ENCODE measurements at regions not wholly inside any gene's neighbourhood (a gene's known extent, or its start where the extent isn't known, plus 50 kb on each side); places are given as distances from the start of the nearest gene placed in this dataset.
"Not testable (repeated sequence)": the region's sequence is repeated elsewhere in the genome, so short reads cannot be mapped to it uniquely, and the experiment has no call there.

DNA sequence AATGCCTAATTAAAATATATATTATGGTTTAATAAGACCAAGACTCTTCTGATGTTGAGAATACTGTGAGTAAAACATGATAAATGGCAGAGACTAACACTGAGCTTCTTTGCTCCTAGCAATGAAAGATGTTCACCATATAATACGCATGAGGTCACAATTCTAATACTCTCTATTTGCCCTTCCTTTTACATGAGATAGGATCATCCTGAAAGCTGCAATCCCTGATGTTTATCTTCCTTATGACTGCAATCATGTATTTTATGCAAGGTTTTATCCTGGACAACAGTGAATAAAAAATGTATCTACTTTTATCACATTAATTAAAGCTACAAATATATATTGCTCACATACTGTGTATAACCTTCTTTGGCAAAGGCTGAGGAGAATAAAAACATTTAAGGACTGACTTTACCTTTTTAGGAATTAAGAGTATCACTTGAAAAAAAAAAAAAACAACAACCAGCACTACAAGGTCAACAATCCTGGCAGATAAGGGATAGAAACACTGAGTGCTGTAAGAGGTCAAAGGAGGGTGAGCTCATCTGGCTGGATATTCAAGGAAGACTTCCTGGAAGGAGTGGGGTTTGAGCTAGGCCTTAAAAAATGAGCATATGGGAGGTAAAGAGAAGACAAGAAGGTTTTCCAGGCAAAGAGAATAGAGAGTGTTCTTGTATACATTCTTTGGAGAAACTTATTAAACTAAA lies 99.9 kb downstream of the AREG start:
- DNase-seq, result no peak

DNA sequence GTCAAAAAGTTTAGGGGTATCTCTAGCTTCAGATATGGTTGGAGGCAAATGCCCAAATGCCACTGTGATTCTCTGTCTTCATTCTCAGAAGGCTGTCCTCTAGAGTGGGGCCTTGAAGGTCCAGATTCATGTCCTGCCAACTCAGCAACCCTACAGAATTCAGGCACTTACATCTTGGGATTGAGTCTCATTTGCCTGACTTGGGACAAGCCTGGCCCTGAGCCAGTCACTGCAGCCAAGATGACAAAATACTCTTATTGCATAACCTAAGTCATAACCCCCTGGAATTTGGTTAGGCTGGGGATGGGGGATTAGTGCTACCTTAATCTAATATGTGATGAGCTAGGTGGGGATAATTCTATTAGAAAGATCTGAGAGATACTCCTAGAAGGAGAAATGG lies 100.5 kb downstream of the AREG start:
- no peak for DNase-seq

DNA sequence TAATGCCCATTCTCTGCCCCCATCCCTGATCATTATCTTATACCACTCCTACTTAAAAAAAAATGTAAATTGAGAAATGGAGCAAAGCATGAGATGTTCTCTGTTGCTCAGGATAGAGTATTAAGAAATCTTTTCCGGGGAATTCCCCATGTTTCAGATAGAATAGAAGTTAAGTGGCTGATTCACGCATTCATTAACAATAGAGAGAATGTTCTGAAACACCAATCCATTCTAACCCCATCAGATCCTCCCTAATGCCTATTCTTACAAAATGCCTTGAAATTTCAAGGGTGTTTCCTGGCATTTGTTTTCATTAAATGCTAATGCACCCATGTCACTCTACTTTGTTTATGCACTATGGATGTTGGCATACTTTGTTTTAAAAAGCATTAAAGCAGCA lies 101.1 kb downstream of the AREG start:
- DNase-seq, result no peak

DNA sequence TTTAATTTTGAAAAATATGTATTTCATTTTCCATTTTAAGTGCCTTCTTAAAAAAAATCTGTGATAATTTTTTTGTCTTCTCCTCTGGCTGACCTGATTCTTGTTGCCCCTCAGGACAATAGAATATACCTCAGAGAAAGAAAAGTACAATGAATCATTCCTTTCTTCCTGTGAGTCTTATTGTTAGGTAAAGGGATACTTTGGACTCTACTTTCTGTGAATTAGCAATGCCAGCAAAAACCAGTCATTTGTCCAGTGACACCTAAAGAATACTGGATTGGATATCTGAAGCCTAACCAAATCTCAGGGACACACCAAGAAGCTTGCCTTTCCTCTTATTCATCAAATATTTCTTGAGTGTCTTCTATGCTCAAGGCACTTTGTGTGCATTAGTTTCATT lies 102.1 kb downstream of the AREG start:
- no peak for DNase-seq

DNA sequence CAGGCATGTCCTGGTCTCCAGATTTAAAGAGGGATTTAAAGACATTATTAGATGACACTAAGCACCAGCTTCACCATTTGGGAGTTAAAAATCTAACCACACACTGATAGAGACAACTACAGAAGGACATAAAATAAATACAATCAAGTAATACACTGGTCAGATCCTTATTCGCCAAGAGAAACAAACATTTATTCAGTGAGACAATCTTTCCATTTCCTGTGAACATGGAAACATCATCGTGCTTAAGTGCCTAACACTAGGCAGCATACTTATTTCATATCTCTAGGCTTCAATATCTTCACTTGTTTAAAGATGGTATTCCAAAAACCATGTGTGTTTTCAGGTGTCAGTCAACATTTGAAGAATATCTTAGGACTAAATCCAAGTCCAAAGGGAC lies 103.6 kb downstream of the AREG start:
- DNase-seq, result no peak

DNA sequence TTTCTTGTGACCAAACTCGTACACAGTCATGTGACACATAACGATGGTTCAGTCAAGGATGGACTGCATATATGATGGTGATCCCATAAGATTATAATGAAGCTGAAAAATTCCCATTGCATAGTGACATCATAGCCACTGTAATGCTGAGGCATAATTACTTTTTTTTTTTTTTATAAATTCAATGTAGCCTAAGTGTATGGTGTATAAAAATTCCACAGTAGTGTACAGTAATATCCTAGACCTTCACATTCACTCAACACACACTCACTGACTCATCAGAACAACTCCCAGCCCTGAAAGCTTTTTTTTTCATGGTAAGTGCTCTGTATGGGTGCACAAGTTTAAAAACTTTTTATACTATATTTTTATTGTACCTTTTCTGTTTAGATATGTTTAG lies 105.0 kb downstream of the AREG start:
- no peak for DNase-seq

DNA sequence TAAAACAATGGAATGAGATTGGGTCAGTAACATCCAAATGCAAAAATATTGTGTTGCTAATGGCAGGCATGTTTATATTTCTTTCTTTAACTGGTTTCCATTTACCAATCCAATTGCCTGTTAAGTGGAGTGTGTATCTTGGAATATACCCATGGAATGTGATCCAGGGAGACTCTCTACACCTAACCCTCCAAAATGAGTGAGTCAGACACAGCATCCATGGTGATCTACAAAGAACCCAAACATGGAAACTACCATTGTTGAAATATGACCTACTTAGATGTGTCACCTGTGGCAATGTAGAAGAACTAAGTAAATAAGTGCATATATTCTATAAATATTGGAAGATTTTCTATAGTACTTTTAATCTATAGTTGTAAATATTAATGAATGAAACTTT lies 110.3 kb downstream of the AREG start:
- no peak for DNase-seq

DNA sequence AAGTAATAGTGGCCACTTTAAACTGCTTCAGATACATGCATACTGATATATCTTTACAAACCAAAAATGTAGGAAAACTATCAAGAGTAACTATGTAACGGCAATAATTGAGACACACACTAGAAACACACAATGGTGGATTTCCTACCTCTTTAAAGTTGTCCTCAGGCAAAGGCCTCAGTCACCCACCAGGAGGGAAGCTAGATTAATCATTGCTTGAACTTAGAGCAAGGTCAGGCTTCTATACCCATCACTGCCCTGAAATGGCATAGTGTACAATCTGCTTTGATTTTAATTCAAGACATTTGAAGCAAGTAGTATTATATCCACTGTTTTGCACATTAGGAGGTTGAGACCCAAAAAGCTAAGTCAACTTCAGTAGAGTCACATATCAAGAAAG lies 110.9 kb downstream of the AREG start:
- DNase-seq, result no peak

DNA sequence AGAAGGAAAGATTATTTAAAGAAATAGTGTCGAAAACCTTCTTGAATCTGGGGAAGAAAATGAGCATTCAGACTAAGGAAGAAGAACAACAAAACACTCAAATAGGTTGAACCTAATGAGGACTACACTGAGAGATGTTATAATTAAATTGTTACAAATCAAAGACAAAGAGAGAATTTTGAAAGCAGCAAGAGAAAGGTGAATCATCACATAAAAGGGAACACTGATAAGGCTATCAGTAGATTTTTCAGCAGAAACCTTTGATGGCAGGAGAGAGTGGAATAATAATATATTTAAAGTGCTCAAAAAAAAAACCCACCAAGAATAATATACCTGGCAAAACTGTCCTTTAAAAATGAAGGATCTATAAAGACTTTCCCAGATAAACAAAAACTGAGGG lies 114.9 kb downstream of the AREG start:
- no peak for DNase-seq

DNA sequence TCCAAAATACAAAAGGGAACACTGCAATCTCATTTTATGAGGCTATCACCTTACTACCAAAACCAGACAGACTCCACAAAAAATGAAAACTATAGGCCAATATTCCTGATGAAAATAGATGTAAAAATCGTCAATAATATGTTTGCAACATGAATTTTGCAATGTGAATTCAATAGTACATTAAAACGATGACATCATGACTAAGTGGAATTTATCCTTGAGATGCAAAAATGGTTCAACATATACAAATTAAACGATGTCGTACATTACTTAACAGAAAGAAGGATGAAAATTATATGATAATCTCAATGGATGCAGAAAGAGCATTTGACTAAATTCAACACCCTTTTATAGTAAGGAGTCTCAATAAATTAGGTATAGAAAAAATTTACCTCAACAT lies 123.0 kb downstream of the AREG start:
- no peak for DNase-seq

DNA sequence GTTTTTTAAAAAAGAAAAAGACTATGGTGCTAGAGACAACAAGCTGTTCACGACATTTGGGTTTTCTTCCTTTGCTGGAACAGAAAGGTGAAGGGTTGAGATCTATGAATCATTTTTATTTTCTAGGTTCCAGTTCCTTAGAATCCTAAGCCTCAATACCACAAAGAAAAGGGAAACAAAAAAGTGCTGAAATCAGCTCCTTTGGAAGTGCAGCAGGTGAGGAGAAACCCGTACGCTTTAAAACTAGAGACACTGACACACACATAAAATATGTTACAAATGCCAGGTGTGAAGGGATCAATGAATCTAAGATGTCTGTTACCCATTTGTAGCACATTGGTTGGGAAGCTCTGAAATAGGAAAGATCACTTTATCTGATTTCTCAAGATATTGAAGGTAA lies 125.2 kb downstream of the AREG start:
- no peak for DNase-seq

DNA sequence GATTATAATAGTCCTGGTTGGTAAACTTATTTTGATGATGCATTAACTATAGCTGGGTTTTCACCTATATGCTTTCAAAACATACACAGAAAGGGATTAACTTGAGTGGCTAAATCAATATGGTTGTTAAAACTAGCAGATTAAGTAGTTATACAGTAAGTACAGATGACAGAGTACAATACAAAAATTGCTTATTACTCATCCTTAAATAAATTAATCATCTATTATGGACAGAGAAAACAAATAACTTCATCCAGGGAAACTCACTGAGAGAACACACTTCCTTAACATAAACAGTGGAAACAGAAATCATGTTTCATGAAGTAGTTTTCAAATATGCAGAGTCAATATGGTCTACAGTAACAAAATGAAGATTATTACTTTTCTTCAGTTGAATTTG lies 133.4 kb downstream of the AREG start:
- DNase-seq, result no peak

DNA sequence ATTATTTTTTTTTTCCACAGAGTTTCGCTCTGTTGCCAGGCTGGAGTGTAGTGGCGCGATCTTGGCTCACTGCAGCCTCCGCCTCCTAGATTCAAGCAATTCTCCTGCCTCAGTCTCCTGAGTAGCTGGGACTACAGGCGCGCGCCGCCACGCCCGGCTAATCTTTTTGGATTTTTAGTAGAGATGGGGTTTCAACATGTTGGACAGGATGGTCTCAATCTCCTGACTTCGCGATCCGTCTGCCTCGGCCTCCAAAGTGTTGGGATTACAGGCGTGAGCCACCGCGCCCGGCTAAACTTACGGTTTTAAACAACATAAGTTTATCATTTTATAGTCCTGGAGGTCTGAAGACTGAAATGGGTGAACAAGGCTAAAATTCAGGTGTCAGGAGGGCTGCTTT lies 133.9 kb downstream of the AREG start:
- DNase-seq, result not testable (repeated sequence)

DNA sequence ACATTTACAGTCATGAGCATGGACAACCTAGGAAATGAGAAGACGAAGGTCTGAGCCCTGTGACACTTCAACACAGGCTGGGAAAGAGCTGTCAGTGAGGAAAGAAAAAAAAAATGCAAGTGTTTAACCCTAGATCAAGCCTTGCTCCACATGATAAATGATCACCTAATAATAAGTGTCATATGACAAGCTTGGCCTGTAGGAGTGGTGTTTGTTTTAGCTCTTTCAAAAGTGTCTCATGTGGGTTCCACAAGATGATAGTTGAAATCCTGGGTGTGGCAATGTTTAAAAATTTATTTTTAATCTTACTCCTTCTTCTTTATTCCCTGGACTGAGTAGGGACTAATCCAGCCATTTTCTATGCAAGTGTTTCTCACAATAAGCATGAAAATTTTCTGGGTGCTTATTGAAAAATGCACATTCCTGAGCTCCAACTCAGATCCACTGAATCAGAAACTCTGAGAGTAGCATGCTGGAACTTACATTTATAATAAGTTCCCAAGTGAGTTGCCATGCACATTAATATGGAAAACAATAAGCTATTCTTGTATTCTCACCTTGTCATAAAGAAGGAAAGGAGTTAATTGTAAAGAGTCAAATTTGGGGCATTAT lies 138.3 kb downstream of the AREG start:
- no peak for DNase-seq

DNA sequence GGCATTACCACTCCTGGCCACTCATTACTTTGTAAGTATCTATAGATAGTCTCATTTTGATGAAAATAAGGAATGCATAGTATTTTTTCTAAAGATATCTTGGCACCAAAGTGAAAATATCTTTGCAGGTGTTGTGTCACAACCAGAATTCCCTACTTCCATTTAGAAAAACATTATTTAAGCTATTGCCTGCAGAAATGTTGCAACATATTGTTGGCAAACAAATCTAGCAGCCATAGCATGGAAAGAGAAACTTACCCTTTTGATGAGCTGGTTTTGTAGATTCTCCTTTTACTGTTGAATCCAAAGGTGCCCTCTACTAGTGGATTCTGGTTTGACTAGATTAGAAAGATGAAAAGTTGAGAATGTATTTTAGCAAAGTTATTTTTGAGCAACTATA lies 138.8 kb downstream of the AREG start:
- DNase-seq, result no peak

DNA sequence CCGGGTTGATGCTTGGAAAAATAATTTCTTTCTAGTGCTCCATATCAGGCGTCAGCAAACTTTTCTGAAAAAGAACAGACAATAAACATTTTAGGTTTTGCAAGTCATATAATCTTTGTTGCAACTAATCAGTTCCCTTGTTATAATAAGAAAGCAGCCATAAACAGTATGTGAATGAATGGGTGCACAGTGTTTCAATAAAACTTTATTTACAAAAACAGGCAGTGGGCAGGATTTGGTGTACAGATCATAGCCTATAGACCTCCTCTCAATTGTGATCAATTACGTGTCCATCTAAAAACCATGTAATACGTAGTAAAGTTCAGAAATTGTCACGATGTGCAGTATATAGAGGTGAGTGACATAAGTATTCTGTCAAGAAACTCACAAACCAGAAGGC lies 143.4 kb downstream of the AREG start:
- DNase-seq, result no peak

DNA sequence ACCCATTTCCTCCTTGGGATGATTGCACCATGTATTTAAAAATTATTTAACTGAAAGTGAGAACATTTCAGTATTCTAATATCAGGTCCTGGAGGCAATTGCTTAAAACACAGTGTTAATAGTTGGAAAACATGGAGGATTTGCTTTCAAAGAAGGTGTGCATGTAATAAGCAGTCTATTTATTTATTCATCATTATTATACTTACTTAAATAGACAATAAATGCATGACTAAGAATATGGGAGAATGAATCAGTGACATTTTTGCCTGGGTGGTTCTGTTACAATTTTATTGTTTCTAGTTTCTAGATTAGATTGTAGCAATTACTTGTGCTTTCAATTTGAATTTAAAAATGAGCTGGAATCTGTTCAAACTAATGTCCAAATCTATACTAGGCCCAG lies 145.5 kb downstream of the AREG start:
- DNase-seq, result no peak

DNA sequence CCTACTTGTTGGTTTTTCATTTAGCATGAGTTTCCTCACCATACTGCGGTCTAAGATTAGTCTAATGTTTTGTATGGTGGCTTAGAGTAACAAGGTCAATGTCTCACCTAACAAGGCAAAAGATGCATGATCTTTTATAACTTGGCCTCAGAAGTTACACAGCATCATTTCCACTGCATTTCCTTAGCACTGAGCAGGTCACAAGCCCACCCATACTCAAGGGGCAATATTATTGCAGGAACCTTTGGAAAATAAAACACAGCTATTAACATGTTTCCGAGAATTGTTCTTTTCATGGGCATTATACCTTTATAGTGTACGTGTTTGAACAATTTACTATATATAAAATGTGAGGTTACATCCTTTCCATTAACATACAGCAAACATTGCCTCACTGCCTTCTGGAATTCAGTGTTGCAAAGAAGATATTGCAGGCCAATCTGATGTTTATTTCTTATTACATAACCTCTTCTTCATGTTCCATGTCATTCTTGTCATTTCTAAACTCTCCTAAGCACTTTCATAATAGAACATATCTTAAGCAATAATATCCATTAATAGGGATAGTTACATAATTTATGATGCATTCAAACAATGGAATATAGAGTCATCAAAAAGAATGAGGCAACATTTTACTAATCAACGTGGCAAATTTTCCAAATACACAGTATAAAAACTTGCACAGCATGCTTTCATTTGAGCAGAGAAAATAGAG lies 153.8 kb downstream of the AREG start:
- no peak for DNase-seq

DNA sequence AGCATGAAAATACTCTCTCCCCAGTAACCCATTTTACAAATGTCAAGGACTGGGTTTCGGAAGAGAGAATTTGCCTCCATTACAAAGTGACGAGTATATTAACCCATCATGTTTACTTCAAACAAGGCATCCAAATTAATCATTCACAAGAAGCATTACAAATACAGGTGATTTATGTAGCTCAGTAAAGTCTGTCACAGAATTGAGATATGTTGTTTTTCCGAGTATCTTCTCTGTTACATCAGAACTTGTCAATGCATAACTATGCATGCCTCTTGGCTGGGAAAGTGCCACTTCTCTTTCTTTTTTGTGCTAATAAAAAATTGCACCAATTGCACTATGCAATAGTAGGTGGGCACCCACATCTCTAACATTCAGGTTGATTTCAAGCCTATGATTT lies 158.2 kb downstream of the AREG start:
- no peak for DNase-seq

DNA sequence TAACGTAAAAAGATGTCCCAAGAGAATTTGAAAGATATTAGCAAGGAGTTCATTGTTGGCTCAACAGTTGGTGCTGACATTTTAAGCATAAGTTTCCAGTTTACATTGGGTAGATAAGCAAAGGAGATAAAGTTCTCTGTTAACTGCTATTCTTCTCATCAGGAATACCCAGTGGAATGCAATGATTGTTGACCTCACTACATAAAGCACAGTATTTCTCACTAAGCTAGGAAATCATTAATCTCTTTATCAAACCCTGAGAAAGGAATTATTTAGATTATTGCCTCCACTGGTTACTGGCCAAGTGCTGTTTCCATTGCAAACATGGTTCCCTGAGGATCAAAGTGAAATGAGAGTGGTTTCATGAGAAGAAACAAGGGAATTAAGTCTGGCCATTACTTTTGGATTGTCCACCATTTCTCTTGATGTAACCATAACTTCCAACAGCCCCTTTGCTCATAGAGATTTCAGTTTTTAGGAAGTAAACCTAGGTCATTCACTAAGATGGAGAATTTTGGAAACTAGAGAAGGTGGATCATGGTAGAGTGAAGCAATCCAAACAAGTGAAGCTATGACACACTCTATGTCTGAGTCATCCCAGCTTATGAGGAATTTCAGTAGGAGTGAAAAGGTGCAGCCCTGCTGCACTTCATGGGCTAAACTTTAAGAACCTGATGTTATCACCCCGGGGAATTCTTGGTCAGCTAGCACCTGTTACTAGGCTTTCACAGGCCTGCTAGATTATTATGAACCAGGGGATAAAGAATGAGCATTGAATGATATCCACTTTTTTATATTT lies 163.4 kb downstream of the AREG start:
- DNase-seq, result no peak

DNA sequence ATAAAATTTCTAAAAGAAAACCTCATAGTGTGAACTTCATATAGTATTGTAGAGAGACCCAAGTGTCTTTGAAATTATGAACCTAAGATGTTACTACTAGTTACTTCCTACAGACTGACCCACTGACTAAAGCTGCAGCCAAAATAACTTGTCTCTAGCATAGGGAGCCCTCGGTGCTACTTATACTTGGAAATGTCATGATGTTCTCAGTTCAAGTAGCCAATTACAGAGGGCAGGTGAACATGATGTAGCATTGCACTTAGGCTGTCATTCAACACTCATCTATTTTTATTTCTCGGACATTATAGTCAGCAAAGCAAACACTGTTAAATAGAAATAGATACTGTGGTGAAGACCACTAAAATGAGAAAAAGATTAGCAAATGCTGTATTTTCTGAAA lies 165.6 kb downstream of the AREG start:
- no peak for DNase-seq

DNA sequence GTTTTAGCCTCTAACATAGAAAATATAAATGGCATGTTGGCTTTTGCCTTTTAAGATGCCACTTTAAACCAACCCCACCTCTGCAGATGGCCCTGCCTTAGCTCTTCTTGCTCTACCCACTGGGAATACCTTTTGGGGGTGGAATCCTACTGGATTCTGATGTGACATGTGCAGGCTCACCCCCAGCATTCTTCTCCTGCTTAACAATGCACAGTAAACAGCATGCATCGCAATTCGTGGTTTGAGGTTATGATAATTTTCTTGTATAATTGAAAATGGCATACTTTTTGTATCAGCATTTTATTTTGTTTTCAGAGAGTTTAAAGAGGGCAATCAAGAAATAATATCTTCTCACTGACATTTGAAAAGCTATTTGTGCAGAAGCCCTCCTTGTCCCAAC lies 167.9 kb downstream of the AREG start:
- DNase-seq, result no peak

DNA sequence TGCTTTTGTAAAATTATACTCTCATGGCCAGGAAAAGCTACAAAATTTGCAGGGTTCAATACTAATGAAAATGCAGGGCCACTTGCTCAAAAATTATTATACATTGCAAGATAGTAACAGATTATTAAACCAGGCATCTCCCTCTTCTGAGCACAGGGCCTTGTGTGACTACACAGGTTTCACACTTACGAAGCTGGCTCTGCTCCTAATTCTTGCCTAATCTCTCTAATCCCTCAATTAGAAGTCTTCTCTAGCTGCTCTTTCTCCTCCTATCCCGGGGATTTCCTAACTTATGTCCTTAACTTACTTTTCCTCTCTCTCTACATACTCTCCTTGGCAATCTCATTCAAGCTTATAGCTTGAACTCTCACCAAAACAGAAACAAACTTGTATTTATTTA lies 168.3 kb downstream of the AREG start:
- no peak for DNase-seq

DNA sequence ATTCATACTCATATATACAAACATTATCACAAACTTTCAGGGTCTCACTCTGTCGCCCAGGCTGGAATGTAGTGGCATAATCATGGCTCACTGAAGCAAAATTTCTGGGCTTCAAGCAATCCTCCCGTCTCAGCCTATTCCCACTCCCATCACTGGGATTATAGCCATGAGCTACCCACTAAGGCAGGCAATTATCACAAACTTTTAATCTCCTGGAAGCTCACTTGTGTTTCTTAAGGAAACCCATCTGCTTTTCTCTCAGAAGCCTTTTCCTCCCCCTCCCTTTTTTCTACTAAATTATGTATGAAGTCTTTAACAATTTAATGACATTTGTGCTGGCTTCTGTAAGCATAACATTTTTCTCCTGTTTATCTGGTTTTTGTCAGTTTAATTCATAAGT lies 170.5 kb downstream of the AREG start:
- no peak for DNase-seq
